ENCODE measurements at regions not wholly inside any gene's neighbourhood (a gene's known extent, or its start where the extent isn't known, plus 50 kb on each side); places are given as distances from the start of the nearest gene placed in this dataset.
"Not testable (repeated sequence)": the region's sequence is repeated elsewhere in the genome, so short reads cannot be mapped to it uniquely, and the experiment has no call there.

- in situ Hi-C loops (cut with HindIII; ENCODE audit: low pct_ligation_motif_present, low pct_unique_long_range_greater_than_20kb, low sequenced_read_pairs): no loop called here
- peak; percentile 34 for DNase-seq
These were observed 104.0 kb upstream of the OLIG2 start for GRCh38 chr21:32921632-32922230.

GRCh38 chr21:32925098-32925497 lies 100.6 kb upstream of the OLIG2 start:
- in situ Hi-C loops (cut with HindIII; ENCODE audit: low pct_ligation_motif_present, low pct_unique_long_range_greater_than_20kb, low sequenced_read_pairs): no loop called here
- no peak for DNase-seq

- in situ Hi-C loops (cut with HindIII; ENCODE audit: low pct_ligation_motif_present, low pct_unique_long_range_greater_than_20kb, low sequenced_read_pairs): no loop called here
These were observed 96.1 kb upstream of the OLIG2 start for GRCh38 chr21:32929633-32930038.

GRCh38 chr21:32930673-32931072 lies 95.1 kb upstream of the OLIG2 start:
- in situ Hi-C loops (cut with HindIII; ENCODE audit: low pct_ligation_motif_present, low pct_unique_long_range_greater_than_20kb, low sequenced_read_pairs): no loop called here
- DNase-seq: no peak

More at GRCh38 chr21:32929633-32930038, 96.1 kb upstream of the OLIG2 start:
- no peak for DNase-seq

- DNase-seq; in situ Hi-C loops (cut with HindIII; ENCODE audit: low pct_ligation_motif_present, low pct_unique_long_range_greater_than_20kb, low sequenced_read_pairs): not testable (repeated sequence)
These were observed 91.7 kb upstream of the OLIG2 start for GRCh38 chr21:32934068-32934467.

GRCh38 chr21:32934829-32935228 lies 90.9 kb upstream of the OLIG2 start:
- no peak for DNase-seq
- in situ Hi-C loops (cut with HindIII; ENCODE audit: low pct_ligation_motif_present, low pct_unique_long_range_greater_than_20kb, low sequenced_read_pairs): no loop called here

DNA sequence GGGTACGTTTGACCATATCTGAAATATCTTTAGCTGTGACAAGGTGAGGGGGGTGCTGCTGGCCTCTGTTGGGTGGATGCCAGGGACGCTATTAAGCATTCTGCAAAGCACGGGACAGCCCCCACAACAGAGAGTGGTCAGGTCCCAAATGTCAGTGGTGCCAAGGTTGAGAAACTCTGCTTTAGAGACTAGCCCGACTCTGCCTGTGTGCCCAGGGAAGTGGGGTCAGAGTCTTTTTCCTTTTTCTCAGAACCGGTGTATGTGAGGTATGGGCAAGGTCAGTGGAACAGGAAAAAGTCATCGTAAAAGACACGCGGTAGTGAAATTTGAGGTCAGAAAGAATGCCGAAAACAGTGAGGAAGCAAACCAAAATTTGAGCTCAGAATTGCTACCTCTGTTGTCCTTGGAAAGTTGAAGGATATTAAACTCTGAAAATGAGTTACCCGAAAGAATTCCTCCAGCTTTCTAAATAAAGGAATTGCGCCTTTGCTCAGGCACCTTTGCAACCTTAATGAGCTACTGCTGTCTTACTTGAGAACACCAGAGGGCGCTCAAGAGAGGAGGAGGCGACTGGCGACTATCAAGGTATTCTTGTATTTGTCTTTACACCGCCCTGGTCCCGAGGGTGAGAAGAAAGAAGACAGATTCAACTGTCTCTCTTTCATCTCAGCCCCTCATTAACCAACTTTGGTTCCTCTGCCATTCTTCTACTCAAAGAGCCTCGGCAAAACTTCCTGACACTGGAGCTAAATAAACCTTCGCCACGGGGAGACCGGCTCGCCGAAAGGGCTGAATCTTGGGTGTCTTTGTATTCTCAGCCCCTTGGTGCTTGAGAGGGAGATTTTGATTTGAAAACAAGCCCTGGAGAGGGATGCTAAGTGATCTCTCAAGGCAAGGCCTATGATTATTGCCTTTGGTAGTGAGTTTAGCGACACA lies 85.4 kb upstream of the OLIG2 start:
- in situ Hi-C loops (cut with HindIII; ENCODE audit: low pct_ligation_motif_present, low pct_unique_long_range_greater_than_20kb, low sequenced_read_pairs): no loop called here

DNA sequence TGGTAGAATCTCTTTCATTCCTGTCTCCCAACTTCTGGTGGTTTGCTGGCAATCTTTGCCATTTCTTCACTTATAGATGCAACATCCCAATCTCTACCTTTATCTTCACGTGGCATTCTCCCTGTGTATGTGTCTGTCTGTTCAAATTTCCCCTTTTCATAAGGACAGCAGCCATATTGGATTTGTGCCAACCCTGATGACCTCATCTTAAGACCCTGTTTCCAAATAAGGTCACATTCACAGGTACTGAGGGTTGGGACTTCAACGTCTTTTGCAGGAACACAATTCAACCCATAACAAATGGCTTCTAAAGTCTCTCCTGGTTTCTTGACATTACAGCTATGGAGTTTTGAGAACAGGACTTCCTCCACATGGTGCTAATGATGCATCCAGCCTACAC lies 84.5 kb upstream of the OLIG2 start:
- DNase-seq: no peak
- in situ Hi-C loops (cut with HindIII; ENCODE audit: low pct_ligation_motif_present, low pct_unique_long_range_greater_than_20kb, low sequenced_read_pairs): no loop called here

More for the DNA sequence above, 85.4 kb upstream of the OLIG2 start:
- peak; percentile 37 for DNase-seq

DNA sequence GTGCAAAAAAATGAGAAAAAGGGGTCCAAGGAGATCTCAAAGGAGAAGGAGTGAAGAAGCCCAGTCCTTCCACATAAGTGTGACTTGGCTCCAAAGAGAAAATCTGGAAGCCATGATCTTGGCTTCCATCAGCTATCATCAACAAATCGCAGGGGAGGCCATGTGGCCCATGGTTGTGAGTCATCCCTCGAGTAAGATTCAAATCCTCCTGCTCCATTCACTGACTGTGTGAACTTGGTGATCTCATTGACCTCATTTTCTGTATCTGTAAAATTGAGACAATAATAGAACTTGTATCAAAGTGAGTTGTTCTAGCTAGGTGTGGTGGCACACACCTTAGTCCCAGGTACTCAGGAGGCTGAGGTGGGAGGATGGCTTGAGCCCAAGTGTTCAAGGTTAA lies 79.1 kb upstream of the OLIG2 start:
- in situ Hi-C loops (cut with HindIII; ENCODE audit: low pct_ligation_motif_present, low pct_unique_long_range_greater_than_20kb, low sequenced_read_pairs): no loop called here
- no peak for DNase-seq

GRCh38 chr21:32947736-32948135 lies 78.0 kb upstream of the OLIG2 start:
- DNase-seq: no peak
- in situ Hi-C loops (cut with HindIII; ENCODE audit: low pct_ligation_motif_present, low pct_unique_long_range_greater_than_20kb, low sequenced_read_pairs): no loop called here

- in situ Hi-C loops (cut with HindIII; ENCODE audit: low pct_ligation_motif_present, low pct_unique_long_range_greater_than_20kb, low sequenced_read_pairs): no loop called here
- DNase-seq: no peak
These were observed 76.0 kb upstream of the OLIG2 start for GRCh38 chr21:32949701-32950100.

DNA sequence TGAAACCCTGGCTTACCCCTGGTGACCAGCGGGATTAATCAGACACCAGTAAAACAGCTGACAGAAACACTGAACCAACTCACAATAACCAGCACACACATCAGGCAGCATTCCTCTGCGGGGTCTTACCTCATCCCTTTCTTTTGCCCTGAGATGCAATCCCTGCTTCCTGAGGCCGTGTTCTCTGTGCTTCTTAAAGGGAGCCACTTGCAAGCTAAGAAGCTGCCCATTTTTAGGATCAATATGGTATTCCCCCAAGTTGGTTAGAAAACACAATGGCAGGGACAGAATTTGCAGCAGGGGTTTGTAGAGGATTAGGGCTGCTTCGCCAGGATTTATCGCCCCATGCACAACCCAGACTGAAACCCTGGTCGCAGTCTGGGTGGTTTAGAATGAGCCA lies 74.7 kb upstream of the OLIG2 start:
- in situ Hi-C loops (cut with HindIII; ENCODE audit: low pct_ligation_motif_present, low pct_unique_long_range_greater_than_20kb, low sequenced_read_pairs): no loop called here

GRCh38 chr21:32954353-32954752 lies 71.4 kb upstream of the OLIG2 start:
- in situ Hi-C loops (cut with HindIII; ENCODE audit: low pct_ligation_motif_present, low pct_unique_long_range_greater_than_20kb, low sequenced_read_pairs): no loop called here
- no peak for DNase-seq

More for the DNA sequence above, 74.7 kb upstream of the OLIG2 start:
- DNase-seq: no peak

GRCh38 chr21:32955311-32956060 lies 70.2 kb upstream of the OLIG2 start:
- in situ Hi-C loops (cut with HindIII; ENCODE audit: low pct_ligation_motif_present, low pct_unique_long_range_greater_than_20kb, low sequenced_read_pairs): no loop called here

GRCh38 chr21:32956061-32956656 lies 69.6 kb upstream of the OLIG2 start:
- in situ Hi-C loops (cut with HindIII; ENCODE audit: low pct_ligation_motif_present, low pct_unique_long_range_greater_than_20kb, low sequenced_read_pairs): no loop called here
- DNase-seq: no peak

More at GRCh38 chr21:32955311-32956060, 70.2 kb upstream of the OLIG2 start:
- DNase-seq: no peak

GRCh38 chr21:32957545-32957944 lies 68.2 kb upstream of the OLIG2 start:
- in situ Hi-C loops (cut with HindIII; ENCODE audit: low pct_ligation_motif_present, low pct_unique_long_range_greater_than_20kb, low sequenced_read_pairs): no loop called here
- DNase-seq: no peak

GRCh38 chr21:32958288-32959002 lies 67.3 kb upstream of the OLIG2 start:
- DNase-seq: no peak
- in situ Hi-C loops (cut with HindIII; ENCODE audit: low pct_ligation_motif_present, low pct_unique_long_range_greater_than_20kb, low sequenced_read_pairs): no loop called here

- no peak for DNase-seq
- in situ Hi-C loops (cut with HindIII; ENCODE audit: low pct_ligation_motif_present, low pct_unique_long_range_greater_than_20kb, low sequenced_read_pairs): no loop called here
These were observed 63.5 kb upstream of the OLIG2 start for GRCh38 chr21:32962268-32962667.

All from ACHN (cell line).